HG03066 (cell line): ENCODE measurements at regions not wholly inside any gene's neighbourhood (a gene's known extent, or its start where the extent isn't known, plus 50 kb on each side); places are given as distances from the start of the nearest gene placed in this dataset.

Source experiments
- ATAC-seq: cut with Tn5 transposase; IDR thresholded peaks from one replicate; pipeline ENCODE4 v1.9.1; 2021; ENCODE audit warnings: low read depth; ENCODE audit not compliant: unreplicated experiment

DNA sequence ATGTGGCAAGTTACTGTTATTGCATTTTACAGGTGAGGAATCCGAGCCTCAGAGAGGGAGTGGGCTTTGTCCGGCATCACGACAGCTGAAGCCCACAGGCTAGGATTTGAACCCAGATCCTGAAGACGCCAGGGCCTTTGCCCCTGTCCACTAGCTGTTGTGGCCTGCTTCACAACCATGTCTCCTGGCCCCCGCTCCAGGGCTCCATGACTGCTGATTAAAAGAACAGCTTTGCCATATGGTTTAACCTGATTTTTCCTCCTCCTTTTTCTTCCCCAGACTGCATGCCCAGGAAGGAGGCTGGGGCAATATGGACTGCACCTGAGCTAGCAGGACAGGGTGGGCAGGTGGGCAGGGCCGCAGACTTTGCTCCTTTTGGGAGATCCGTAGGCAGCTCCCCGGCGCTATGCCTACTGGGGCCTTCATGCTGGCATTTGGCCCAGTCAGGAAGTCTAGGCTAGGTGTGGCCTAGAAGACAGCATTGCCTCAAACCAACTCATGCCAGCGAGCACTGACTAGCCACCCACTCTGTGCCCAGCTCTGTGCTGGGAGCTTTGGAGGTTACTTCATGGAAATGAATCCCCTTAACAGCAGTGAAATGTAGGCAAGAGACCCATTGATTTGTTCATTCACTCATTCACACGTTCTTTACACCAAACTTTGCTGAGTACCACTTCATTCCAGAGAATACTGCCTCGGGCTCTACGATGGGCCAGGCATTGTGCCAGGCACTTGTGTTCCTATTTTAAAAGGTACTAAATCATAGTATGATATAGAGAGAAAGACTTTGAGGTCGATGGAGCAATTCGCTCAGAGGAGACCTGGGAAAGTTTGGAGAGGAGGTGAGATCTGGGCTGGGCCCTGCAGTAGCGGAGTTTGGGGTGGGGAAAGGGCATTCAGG, 94.3 kb upstream of the CPEB4 start:
- no peak for ATAC-seq

- no peak for ATAC-seq
Observed at GRCh38 chr5:173794901-173795416, 93.2 kb upstream of the CPEB4 start.

DNA sequence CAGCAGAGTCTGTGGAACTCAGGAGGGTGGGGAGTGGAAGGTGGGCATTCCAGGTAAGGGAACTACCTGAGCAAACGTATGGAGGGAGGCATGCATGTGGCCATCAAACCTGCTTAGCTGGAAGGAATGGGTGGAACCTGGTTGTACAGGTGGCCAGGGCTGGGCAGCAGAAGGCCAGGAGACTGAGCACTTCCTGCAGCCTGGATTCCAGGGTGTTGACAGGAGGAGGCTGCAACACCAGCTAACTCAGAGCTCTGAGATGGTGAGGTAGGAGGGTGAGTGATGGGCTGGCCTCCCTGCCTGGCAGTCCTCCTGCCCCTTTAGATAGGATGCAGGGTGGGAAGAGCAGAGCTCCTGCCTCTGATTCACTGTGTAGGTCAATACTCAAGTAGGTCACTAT, 92.5 kb upstream of the CPEB4 start:
- ATAC-seq, result no peak

GRCh38 chr5:173796721-173797495, 91.2 kb upstream of the CPEB4 start:
- ATAC-seq, result no peak

GRCh38 chr5:173798127-173798810, 89.9 kb upstream of the CPEB4 start:
- ATAC-seq, result no peak

- no peak for ATAC-seq
Observed at GRCh38 chr5:173800340-173800739, 87.8 kb upstream of the CPEB4 start.

DNA sequence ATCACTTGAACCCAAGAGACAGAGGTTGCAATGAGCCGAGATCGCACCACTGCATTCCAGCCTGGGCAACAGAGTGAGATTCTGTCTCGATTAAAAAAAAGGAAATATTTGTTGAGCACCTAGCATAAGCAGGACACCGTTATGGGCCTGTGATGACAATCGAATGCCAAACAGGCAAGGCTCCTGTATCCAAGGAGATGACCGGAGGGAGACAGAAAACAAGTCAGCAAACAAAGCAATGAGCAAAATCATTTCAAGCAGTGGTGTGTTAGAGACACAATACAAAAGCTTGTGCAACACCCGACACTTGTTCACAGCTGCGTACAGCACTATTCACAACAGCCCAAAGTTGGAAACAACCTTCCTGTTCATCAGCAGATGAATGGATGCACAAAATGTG, 87.1 kb upstream of the CPEB4 start:
- ATAC-seq, result no peak

- no peak for ATAC-seq
Observed at GRCh38 chr5:173802670-173803165, 85.4 kb upstream of the CPEB4 start.

DNA sequence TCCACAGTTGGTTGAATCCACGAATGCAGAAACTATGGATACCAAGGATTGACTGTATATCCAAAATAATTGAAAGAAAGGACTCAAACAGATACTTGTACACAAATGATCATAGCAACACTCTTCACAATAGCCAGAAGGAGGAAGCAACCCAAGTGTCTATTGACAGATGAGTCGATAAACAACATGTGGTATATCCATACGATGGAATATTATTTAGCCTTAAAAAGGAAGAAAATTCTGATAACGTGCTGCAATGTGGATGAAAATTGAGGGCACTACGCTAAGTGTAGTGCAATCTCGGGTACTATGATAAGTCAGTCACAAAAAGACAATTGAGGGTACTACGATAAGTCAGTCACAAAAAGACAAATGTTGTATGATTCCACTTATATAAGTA, 83.6 kb upstream of the CPEB4 start:
- ATAC-seq, result no peak

GRCh38 chr5:173806270-173807035, 81.7 kb upstream of the CPEB4 start:
- no peak for ATAC-seq

DNA sequence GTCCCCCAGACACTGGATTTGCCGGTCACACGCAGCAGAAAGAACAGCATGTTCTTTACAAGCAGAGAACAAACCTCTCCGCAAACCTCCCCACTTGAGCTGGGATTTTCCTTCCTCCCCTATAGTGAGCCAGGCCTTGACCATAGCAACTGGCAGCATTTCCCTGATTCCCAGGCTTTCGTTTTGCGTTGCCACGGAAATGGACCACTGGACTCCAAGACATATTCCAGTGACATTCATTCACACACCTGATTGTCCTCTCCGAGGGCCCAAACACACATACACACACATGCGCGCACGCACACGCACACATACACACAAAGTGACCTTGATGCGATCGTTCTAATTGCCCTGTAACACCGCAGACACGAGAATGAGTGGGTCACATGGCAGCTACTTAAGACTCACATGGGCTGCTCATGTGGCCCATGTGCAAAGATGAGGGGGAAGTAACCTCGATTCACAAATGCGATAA, 80.9 kb upstream of the CPEB4 start:
- ATAC-seq, result no peak

DNA sequence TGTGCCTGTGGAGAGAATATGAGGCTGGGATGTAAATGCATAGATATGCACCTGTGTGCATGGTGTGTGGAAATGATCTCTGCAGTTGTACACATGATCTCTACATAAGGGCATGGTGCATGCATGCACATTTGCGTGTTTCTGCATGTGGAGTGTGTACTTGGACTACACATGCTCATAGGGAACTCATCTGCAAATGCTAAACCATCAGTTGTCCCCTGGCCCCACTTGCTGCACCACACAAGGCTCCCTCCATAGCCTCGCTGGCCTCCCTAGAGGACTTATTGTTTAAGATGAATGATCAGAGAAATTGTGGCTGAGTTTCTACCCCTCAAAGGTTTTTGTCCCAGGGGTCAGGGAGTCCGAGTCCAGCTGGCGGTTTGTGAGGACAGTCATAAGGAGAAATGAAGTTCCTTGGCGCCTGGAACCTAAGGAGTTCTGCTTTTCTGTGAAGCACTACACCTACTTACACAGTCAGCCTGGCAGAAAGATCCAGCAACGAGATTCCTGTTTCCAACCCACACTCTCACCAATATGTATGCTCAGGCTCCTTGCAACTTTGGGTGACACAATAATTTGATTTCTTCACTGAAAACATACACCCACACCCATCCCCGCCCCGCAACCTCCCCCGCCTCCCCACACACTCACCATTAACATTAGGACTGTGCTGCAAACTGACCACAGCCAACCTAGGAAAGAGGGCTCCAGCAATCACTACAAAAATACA, 79.9 kb upstream of the CPEB4 start:
- no peak for ATAC-seq

DNA sequence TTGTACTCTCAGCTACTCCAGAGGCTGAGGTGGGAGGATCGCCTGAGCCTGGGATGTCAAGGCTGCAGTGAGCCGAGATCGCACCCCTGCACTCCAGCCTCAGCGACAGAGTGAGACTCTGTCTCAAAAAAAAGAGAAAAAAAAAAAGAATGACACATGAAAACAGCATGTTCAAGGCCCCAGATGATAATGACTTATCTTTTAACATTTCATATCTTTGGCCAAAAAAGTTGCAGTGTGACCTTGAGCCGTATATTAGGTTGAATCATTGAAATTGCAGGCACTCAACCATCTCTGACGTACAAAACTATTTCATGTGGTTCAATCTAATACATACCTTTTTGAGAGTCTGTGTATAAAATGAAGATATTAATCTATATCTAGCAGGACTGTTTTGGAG, 79.1 kb upstream of the CPEB4 start:
- ATAC-seq, result no peak

DNA sequence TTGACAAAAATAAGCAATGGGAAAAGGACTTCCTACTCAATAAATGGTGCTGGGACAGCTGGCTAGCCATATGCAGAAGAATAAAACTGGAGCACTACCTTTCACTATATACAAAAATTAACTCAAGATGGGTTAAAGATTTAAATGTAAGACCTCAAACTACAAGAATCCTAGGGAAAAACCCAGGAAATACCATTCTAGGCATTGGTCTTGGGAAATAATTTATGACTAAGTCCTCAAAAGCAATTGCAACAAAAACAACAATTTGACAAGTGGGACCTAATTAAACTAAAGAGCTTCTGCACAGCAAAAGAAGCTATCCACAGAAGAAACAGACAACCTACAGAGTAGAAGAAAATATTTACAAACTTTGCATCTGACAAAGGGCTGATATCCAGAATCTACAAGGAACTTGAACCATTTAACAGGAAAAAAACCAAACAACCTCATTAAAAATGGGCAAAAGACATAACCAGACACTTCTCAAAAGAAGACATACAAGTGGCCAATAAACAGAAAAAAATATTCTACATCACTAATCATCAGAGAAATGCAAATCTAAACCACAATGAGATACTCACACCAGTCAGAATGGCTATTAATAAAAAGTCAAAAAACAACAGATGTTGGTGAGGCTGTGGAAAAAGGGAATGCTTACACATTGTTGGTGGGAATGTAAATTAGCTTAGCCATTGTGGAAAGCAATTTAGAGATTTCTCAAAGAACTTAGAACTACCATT, 75.2 kb upstream of the CPEB4 start:
- ATAC-seq, result no peak

DNA sequence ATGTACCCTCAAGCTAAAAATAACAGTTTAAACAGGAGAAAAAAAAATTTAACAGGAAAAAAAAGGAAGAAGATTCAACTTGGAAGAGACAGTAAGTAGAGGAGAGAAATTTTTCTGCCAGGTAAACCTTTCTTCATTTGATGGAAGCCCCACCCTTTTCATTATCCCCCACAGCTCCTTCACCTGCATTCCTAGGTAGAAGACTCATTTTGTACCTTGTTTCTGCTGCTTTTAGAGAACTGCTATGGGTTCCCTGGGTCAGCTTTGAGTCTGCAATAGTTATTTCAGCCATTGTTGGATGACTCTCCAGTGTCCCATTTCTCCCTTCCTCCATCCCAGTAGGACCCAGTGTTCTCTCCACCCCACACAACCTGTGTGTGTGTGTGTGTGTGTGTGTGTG, 74.1 kb upstream of the CPEB4 start:
- no peak for ATAC-seq

DNA sequence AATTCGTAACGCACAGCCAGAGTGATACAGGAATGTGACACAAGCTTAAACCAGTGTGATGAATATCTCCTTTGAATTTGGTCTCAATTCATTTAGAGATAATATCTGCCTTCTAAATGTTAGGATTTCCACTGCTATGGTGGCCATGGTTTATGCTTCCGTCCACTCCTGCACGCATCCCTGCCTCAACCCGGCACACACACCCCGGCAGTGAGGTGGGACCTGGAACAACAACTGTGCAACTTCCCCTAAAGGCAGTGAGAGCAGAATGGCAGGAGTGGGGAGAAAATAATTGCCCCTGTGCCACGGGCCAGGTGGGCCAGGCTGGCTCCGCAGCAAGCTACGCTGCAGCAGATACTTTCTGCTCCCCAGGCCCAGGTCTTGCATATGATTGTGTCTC, 72.6 kb upstream of the CPEB4 start:
- ATAC-seq, result no peak

DNA sequence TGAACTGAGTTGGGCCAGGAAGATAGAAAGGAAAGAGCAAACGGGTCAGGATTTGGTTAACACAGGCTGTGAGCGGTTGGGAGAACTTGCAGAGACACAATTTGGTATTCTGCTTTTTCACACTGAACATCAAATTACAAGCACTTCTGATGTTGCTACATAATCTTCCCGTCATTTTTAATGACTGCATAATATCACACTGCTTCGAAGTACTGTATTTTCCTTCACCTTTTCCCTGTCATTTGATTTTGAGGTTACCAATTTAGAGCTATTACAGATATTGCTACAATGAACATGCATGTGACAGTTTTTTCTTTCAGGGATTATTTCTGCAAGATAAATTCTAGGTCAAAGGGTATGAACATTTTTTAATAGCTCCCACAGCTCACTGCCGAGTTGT, 71.4 kb upstream of the CPEB4 start:
- no peak for ATAC-seq

- ATAC-seq, result no peak
Observed at GRCh38 chr5:173817561-173817960, 70.6 kb upstream of the CPEB4 start.

GRCh38 chr5:173819521-173819920, 68.6 kb upstream of the CPEB4 start:
- no peak for ATAC-seq
